Vagina (tissue), 2 donors: ENCODE measurements at regions not wholly inside any gene's neighbourhood (a gene's known extent, or its start where the extent isn't known, plus 50 kb on each side); places are given as distances from the start of the nearest gene placed in this dataset.

Experiments used
- CTCF ChIP-seq, 3 experiments: fragments of 450-650 bp in 2 of 3; fragments of 200-600 bp in 1 of 3; sonication (generic) in 1 of 3; IDR thresholded peaks; one replicate each; pipeline ENCODE4 v1.5.1; 2017 to 2019; ENCODE audit warnings: antibody characterized with exemption in 3 of 3, mild to moderate bottlenecking in 2 of 3, moderate library complexity in 2 of 3
- POLR2AphosphoS5 ChIP-seq, 2 donors: sonication (generic); formaldehyde crosslinking; IDR thresholded peaks; one replicate each; pipeline ENCODE4 v1.9.0; 2017; ENCODE audit warnings: antibody characterized with exemption in 2 of 2, mild to moderate bottlenecking in 2 of 2, low read depth in 1 of 2; ENCODE audit not compliant: insufficient read depth in 1 of 2

DNA sequence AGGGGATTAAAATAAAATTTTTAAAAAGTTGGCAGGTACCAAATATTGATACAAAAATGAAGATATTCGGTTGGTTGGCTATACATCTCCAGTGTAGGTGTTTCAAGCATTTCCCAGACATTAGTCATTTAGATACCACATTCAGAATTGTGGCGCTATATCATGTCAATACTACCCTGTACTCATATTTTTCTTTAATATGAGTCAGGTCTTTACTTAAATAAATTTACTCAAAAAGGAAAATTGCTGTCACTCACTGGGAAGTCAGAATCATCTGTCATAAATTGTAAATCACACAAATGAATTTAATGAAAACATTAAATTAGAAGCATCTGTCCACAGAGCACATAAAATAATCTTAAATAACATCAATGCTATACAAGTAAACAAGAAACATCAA lies 134.2 kb downstream of the TSHZ3 start:
- TF ChIP-seq CTCF (IDR thresholded peaks at IDR 0.05) (no peak), POLR2AphosphoS5 (IDR thresholded peaks at IDR 0.05; ENCODE audit: insufficient read depth in 1 of 2, low read depth in 1 of 2) (no peak)
